ENCODE measurements at regions not wholly inside any gene's neighbourhood (a gene's known extent, or its start where the extent isn't known, plus 50 kb on each side); places are given as distances from the start of the nearest gene placed in this dataset.

- no peak for DNase-seq (ENCODE audit: insufficient read length, low spot score)
- no peak for TF ChIP-seq TAF1 (IDR thresholded peaks at IDR 0.05; ENCODE audit: low read depth, low read length)
- no peak for TF ChIP-seq POLR2A (IDR thresholded peaks at IDR 0.05; ENCODE audit: low read depth, low read length)
- no peak for TF ChIP-seq POU2F2 (IDR thresholded peaks at IDR 0.05; ENCODE audit: low read depth, low read length)
- no peak for TF ChIP-seq PAX5 (IDR thresholded peaks at IDR 0.05; ENCODE audit: insufficient read depth, low read length, severe bottlenecking)
- TF ChIP-seq SPI1 (IDR thresholded peaks at IDR 0.05; ENCODE audit: low read depth, low read length), result no peak
- TF ChIP-seq POLR2AphosphoS5 (IDR thresholded peaks at IDR 0.05; ENCODE audit: low read depth, low read length), result no peak
- FAIRE-seq, result no peak
Observed at GRCh38 chr1:58006421-58007046, 540.0 kb downstream of the OMA1 start.

- TF ChIP-seq PAX5 (IDR thresholded peaks at IDR 0.05; ENCODE audit: insufficient read depth, low read length, severe bottlenecking) (no peak), POLR2AphosphoS5 (IDR thresholded peaks at IDR 0.05; ENCODE audit: low read depth, low read length) (no peak), POU2F2 (IDR thresholded peaks at IDR 0.05; ENCODE audit: low read depth, low read length) (no peak), SPI1 (IDR thresholded peaks at IDR 0.05; ENCODE audit: low read depth, low read length) (no peak), TAF1 (IDR thresholded peaks at IDR 0.05; ENCODE audit: low read depth, low read length) (no peak), POLR2A (IDR thresholded peaks at IDR 0.05; ENCODE audit: low read depth, low read length) (no peak)
- DNase-seq (ENCODE audit: insufficient read length, low spot score) (no peak), FAIRE-seq (no peak)
Observed at GRCh38 chr1:58005212-58005611, 541.3 kb downstream of the OMA1 start.

GRCh38 chr1:58003988-58004387, 542.5 kb downstream of the OMA1 start:
- FAIRE-seq (no peak), DNase-seq (ENCODE audit: insufficient read length, low spot score) (no peak)
- no peak for TF ChIP-seq PAX5 (IDR thresholded peaks at IDR 0.05; ENCODE audit: insufficient read depth, low read length, severe bottlenecking)
- no peak for TF ChIP-seq POLR2AphosphoS5 (IDR thresholded peaks at IDR 0.05; ENCODE audit: low read depth, low read length)
- TF ChIP-seq POLR2A (IDR thresholded peaks at IDR 0.05; ENCODE audit: low read depth, low read length), result no peak
- no peak for TF ChIP-seq TAF1 (IDR thresholded peaks at IDR 0.05; ENCODE audit: low read depth, low read length)

- TF ChIP-seq SPI1 (IDR thresholded peaks at IDR 0.05; ENCODE audit: low read depth, low read length) (no peak), TAF1 (IDR thresholded peaks at IDR 0.05; ENCODE audit: low read depth, low read length) (no peak), POLR2A (IDR thresholded peaks at IDR 0.05; ENCODE audit: low read depth, low read length) (no peak), POU2F2 (IDR thresholded peaks at IDR 0.05; ENCODE audit: low read depth, low read length) (no peak)
- FAIRE-seq, result no peak
- DNase-seq (ENCODE audit: insufficient read length, low spot score), result no peak
Observed at GRCh38 chr1:58003059-58003458, 543.5 kb downstream of the OMA1 start.

- TF ChIP-seq POLR2A (IDR thresholded peaks at IDR 0.05; ENCODE audit: low read depth, low read length) (no peak), PAX5 (IDR thresholded peaks at IDR 0.05; ENCODE audit: insufficient read depth, low read length, severe bottlenecking) (no peak), TAF1 (IDR thresholded peaks at IDR 0.05; ENCODE audit: low read depth, low read length) (no peak), POU2F2 (IDR thresholded peaks at IDR 0.05; ENCODE audit: low read depth, low read length) (no peak), POLR2AphosphoS5 (IDR thresholded peaks at IDR 0.05; ENCODE audit: low read depth, low read length) (no peak), SPI1 (IDR thresholded peaks at IDR 0.05; ENCODE audit: low read depth, low read length) (no peak)
- FAIRE-seq, result no peak
- DNase-seq (ENCODE audit: insufficient read length, low spot score), result no peak
Observed at GRCh38 chr1:58000821-58001220, 545.7 kb downstream of the OMA1 start.

GRCh38 chr1:58000116-58000515, 546.4 kb downstream of the OMA1 start:
- DNase-seq (ENCODE audit: insufficient read length, low spot score) (no peak), FAIRE-seq (no peak)
- no peak for TF ChIP-seq POU2F2 (IDR thresholded peaks at IDR 0.05; ENCODE audit: low read depth, low read length)
- no peak for TF ChIP-seq POLR2AphosphoS5 (IDR thresholded peaks at IDR 0.05; ENCODE audit: low read depth, low read length)
- no peak for TF ChIP-seq POLR2A (IDR thresholded peaks at IDR 0.05; ENCODE audit: low read depth, low read length)
- TF ChIP-seq SPI1 (IDR thresholded peaks at IDR 0.05; ENCODE audit: low read depth, low read length), result no peak
- no peak for TF ChIP-seq TAF1 (IDR thresholded peaks at IDR 0.05; ENCODE audit: low read depth, low read length)

GRCh38 chr1:57996400-57996799, 550.1 kb downstream of the OMA1 start:
- no peak for DNase-seq (ENCODE audit: insufficient read length, low spot score)
- TF ChIP-seq POLR2AphosphoS5 (IDR thresholded peaks at IDR 0.05; ENCODE audit: low read depth, low read length), result no peak
- TF ChIP-seq PAX5 (IDR thresholded peaks at IDR 0.05; ENCODE audit: insufficient read depth, low read length, severe bottlenecking), result no peak
- no peak for TF ChIP-seq TAF1 (IDR thresholded peaks at IDR 0.05; ENCODE audit: low read depth, low read length)
- no peak for TF ChIP-seq POLR2A (IDR thresholded peaks at IDR 0.05; ENCODE audit: low read depth, low read length)
- TF ChIP-seq POU2F2 (IDR thresholded peaks at IDR 0.05; ENCODE audit: low read depth, low read length), result no peak
- TF ChIP-seq SPI1 (IDR thresholded peaks at IDR 0.05; ENCODE audit: low read depth, low read length), result no peak
- no peak for FAIRE-seq

- FAIRE-seq (no peak), DNase-seq (ENCODE audit: insufficient read length, low spot score) (no peak)
- TF ChIP-seq POLR2AphosphoS5 (IDR thresholded peaks at IDR 0.05; ENCODE audit: low read depth, low read length) (no peak), TAF1 (IDR thresholded peaks at IDR 0.05; ENCODE audit: low read depth, low read length) (no peak), POU2F2 (IDR thresholded peaks at IDR 0.05; ENCODE audit: low read depth, low read length) (no peak), SPI1 (IDR thresholded peaks at IDR 0.05; ENCODE audit: low read depth, low read length) (no peak), POLR2A (IDR thresholded peaks at IDR 0.05; ENCODE audit: low read depth, low read length) (no peak), PAX5 (IDR thresholded peaks at IDR 0.05; ENCODE audit: insufficient read depth, low read length, severe bottlenecking) (no peak)
Observed at GRCh38 chr1:57991289-57991688, 555.2 kb downstream of the OMA1 start.

- TF ChIP-seq TAF1 (IDR thresholded peaks at IDR 0.05; ENCODE audit: low read depth, low read length) (no peak), SPI1 (IDR thresholded peaks at IDR 0.05; ENCODE audit: low read depth, low read length) (no peak), POLR2AphosphoS5 (IDR thresholded peaks at IDR 0.05; ENCODE audit: low read depth, low read length) (no peak), POLR2A (IDR thresholded peaks at IDR 0.05; ENCODE audit: low read depth, low read length) (no peak), POU2F2 (IDR thresholded peaks at IDR 0.05; ENCODE audit: low read depth, low read length) (no peak), PAX5 (IDR thresholded peaks at IDR 0.05; ENCODE audit: insufficient read depth, low read length, severe bottlenecking) (no peak)
- FAIRE-seq (no peak), DNase-seq (ENCODE audit: insufficient read length, low spot score) (no peak)
Observed at GRCh38 chr1:57989877-57990276, 556.6 kb downstream of the OMA1 start.

GRCh38 chr1:57987523-57987922, 559.0 kb downstream of the OMA1 start:
- TF ChIP-seq PAX5 (IDR thresholded peaks at IDR 0.05; ENCODE audit: insufficient read depth, low read length, severe bottlenecking) (no peak), TAF1 (IDR thresholded peaks at IDR 0.05; ENCODE audit: low read depth, low read length) (no peak)
- DNase-seq (ENCODE audit: insufficient read length, low spot score) (no peak), FAIRE-seq (no peak)
